ENCODE measurements at regions not wholly inside any gene's neighbourhood (a gene's known extent, or its start where the extent isn't known, plus 50 kb on each side); places are given as distances from the start of the nearest gene placed in this dataset.

GRCh38 chr5:89721353-89721752 lies 688.2 kb downstream of the CETN3 start:
- DNase-seq (no peak), ATAC-seq (no peak)
- TF ChIP-seq POLR2A (IDR thresholded peaks at IDR 0.05) = no peak
- TF ChIP-seq CTCF (IDR thresholded peaks at IDR 0.05) = no peak
- no peak overlapping the region for H3K27ac ChIP-seq
- no peaks in the 10 kb centered on the region for H3K4me1 ChIP-seq
- 94 to 99% methylated on average over 2 of the region's 2 CpGs for WGBS, 2 donors
- no peaks in the 10 kb centered on the region for H3K27me3 ChIP-seq
- H3K9me3 ChIP-seq = no peaks in the 10 kb centered on the region
- no peaks in the 10 kb centered on the region for H3K36me3 ChIP-seq (replicated peaks in 1 of 2; ENCODE audit: insufficient read depth in 1 of 2, low read depth in 2 of 2)
- H3K4me3 ChIP-seq = no peak overlapping the region
- intact Hi-C loops (cut with DNase I) = no loop called here

- Histone ChIP-seq H3K27me3 (no peaks in the 10 kb centered on the region), H3K36me3 (replicated peaks in 1 of 2; ENCODE audit: insufficient read depth in 1 of 2, low read depth in 2 of 2) (no peaks in the 10 kb centered on the region), H3K4me3 (no peak overlapping the region), H3K9me3 (no peaks in the 10 kb centered on the region), H3K27ac (no peak overlapping the region), H3K4me1 (no peaks in the 10 kb centered on the region)
- TF ChIP-seq CTCF (IDR thresholded peaks at IDR 0.05) (no peak), POLR2A (IDR thresholded peaks at IDR 0.05) (no peak)
- 81 to 91% methylated on average over 3 of the region's 3 CpGs for WGBS, 2 donors
- intact Hi-C loops (cut with DNase I) = no loop called here
- DNase-seq (no peak), ATAC-seq (no peak)
Measured at GRCh38 chr5:89712134-89712700, 697.3 kb downstream of the CETN3 start.

- Histone ChIP-seq H3K36me3 (replicated peaks in 1 of 2; ENCODE audit: insufficient read depth in 1 of 2, low read depth in 2 of 2) (no peaks in the 10 kb centered on the region), H3K4me1 (no peaks in the 10 kb centered on the region), H3K27ac (no peak overlapping the region), H3K4me3 (no peak overlapping the region), H3K9me3 (no peaks in the 10 kb centered on the region), H3K27me3 (no peaks in the 10 kb centered on the region)
- 86 to 90% methylated on average over 1 of the region's 1 CpG for WGBS, 2 donors
- intact Hi-C loops (cut with DNase I) = no loop called here
- TF ChIP-seq CTCF (IDR thresholded peaks at IDR 0.05) (no peak), POLR2A (IDR thresholded peaks at IDR 0.05) (no peak)
- DNase-seq (no peak), ATAC-seq (no peak)
Measured at GRCh38 chr5:89711526-89711925, 698.0 kb downstream of the CETN3 start.

GRCh38 chr5:89710006-89710405 lies 699.5 kb downstream of the CETN3 start:
- DNase-seq = no peak
- Histone ChIP-seq H3K4me3 (no peak overlapping the region), H3K4me1 (no peaks in the 10 kb centered on the region), H3K27ac (no peak overlapping the region), H3K36me3 (replicated peaks in 1 of 2; ENCODE audit: insufficient read depth in 1 of 2, low read depth in 2 of 2) (no peaks in the 10 kb centered on the region), H3K27me3 (no peaks in the 10 kb centered on the region), H3K9me3 (no peaks in the 10 kb centered on the region)
- no peak for ATAC-seq
- WGBS, 2 donors = 100% methylated on average over 1 of the region's 1 CpG
- intact Hi-C loops (cut with DNase I) = no loop called here
- TF ChIP-seq POLR2A (IDR thresholded peaks at IDR 0.05) = no peak
- TF ChIP-seq CTCF (IDR thresholded peaks at IDR 0.05) = no peak

GRCh38 chr5:89707891-89708290 lies 701.7 kb downstream of the CETN3 start:
- Histone ChIP-seq H3K9me3 (no peaks in the 10 kb centered on the region), H3K4me3 (no peak overlapping the region), H3K4me1 (peaks cover 5% of the 10 kb centered on the region), H3K27ac (no peak overlapping the region), H3K27me3 (no peaks in the 10 kb centered on the region), H3K36me3 (replicated peaks in 1 of 2; ENCODE audit: insufficient read depth in 1 of 2, low read depth in 2 of 2) (no peaks in the 10 kb centered on the region)
- 41 to 49% methylated on average over 2 of the region's 2 CpGs for WGBS, 2 donors
- DNase-seq (no peak), ATAC-seq (no peak)
- intact Hi-C loops (cut with DNase I) = no loop called here
- TF ChIP-seq CTCF (IDR thresholded peaks at IDR 0.05) (no peak), POLR2A (IDR thresholded peaks at IDR 0.05) (no peak)
